ENCODE measurements at regions not wholly inside any gene's neighbourhood (a gene's known extent, or its start where the extent isn't known, plus 50 kb on each side); places are given as distances from the start of the nearest gene placed in this dataset.

DNA sequence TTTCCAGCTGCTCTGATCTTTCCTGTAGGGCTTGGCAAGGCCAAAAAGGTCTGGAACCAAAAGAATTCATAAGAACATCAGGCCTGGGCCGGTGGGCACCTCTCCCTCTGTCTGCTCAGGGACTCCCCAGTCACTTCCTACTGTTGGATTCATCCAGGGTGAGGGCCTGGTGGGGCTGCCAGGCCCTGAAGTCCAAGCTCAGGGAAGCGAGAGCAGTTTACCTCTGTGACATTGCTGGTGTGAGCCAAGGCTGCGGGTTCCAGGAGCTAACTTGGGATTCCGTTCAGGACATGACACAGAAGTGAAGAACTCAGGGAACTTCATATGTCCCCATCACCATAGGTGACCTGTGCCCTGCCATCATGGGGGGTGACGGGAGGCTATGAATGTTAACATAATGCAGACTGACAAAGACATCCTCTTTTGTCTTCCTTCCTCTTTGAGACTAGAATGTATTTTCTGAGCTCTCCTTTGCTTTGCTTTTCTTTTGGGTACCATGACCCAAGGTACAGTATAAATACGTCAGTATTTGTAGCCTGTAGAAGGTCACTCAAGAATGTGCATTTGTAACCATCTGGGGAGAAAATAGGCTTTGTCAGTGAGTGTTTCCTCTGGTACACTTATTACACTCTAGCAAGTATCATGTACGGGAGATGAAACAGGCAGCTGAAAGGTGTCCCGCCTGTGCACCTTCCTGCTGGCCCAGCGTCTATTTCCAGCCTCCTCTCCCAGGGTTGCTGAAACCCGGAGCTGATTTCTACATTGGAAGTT is 130.5 kb upstream of the SLC1A4 start:
- no peak for DNase-seq

DNA sequence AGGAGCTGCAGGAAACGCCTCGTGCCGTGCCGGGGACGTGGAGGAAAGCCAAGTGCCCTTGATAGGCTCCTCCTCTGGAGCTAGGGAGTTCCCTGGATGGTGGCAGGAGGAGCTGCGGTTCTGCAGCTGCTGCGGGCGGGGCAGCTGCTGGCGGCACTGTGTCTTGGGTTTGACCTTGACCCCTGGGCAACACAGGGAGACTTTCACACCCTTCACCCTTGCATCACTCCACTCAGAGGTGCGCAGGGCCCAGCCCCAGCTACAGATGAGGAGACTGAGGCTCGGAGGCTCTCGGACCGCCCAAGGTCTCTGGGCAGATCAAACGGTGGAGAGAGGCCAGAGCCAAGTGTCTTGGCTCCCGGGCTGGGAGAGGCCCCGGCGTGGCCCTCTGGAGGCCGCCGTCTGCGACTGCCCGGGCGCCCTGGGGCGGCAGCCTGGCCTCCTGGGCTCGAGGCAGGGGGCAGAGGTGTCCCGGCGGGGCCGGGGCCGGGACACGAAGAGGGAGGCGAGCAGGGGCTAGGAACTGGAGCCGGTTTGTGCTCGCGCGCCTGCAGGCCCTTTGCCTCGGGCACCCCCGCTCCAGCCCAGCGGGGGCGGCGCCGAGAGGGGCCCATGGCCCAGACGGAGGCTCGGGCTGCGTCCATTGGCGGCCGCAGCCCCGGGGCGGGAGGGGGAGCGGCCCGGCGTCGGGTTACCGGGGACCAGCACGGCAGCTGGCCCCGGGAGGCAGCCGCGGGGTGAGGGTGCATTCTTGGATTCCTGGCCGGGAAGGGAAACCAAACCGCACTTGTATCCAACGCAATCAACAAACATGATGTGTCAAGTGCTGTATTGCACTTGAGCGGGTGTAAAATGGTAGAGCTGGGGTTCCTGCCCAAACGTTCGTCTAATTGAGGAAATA is 129.6 kb upstream of the SLC1A4 start:
- DNase-seq, result peak; percentile 88

DNA sequence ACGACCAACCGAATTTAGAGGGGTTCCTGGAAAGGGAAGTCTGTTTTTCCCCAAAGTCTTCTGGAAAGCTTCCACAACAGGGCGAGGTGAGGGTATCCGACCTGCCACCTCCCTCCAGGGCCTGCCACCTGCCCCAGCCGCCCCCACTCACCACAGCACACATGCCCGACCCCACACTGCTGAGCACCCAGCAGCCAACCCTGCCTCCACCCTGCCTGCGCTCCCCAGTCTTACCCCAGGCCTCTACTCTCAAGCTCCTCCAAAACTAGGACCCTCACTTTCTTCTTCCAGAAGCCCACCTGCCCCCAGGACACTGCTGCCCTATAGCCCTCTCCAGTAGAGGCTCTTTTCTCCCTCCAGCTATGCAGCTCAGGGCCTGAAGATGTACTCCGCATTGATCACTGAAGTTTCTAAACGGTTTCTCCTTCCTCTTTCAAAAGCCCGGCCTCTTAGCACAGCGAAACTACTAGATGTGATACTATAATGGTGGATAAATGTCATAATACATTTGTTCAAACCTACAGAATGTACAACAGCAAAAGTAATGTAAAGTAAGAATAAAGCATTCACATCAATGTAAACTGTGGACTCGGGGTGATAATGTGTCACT is 128.8 kb upstream of the SLC1A4 start:
- DNase-seq, result no peak

DNA sequence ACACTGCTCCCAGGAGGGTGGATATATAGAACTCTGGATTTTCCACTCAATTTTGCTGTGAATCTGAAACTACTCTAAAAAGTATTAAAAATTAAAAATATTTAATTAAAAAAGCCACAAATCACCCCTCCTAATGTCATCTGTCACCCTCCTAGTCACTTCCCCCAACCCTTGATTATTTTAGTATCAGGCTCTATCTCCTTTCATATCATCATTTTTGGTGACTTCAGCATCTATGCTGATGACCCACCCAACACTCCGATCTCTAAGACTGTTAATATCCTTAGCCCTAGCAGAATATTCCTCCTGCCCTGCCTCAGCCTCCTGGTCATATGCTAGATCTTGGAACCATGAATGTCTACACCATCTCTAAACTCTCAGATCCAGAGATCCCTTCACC is 128.3 kb upstream of the SLC1A4 start:
- no peak for DNase-seq

DNA sequence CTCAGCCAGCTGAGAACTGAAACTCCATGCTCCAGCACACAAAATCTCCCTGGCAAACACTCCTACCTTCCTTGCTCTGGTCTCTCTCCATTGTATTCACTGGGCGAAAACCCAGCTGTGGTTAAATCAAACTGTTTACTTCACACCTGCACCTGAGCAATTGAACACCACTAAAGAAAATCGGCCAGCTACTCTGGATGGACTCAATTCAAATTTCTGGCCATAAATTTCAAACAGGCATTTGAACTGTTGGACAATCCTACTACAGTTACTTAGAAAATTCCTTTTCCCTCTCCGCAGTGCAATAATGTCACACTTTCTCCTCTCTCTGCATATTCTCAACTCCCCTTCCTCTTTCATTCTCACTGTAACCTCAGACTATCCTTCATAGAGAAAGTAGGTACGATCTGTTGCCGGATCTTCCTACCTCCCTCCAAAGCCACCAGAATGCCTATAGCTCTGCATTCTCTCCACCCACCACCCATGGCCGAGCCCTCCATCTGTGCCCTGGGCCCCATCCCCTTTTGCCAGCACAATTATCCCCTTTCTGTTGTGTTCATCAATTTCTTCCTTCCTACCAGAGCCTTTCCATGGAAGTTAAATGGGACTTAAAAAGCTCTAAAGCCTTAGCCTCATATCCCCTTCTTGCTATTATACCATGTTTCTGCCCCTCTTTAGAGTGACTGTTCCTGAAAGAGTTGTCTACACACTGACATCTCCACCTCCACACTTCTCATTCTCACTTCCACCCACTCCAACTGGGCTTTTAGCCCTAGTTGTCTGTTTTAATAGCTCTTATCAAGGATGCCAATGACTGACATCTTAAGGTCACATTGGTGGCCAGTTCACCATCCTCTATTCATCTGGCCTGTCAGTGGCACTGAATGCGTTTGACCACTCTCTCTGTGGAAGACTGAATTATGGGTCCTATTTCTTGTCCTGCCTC is 127.5 kb upstream of the SLC1A4 start:
- DNase-seq, result no peak

DNA sequence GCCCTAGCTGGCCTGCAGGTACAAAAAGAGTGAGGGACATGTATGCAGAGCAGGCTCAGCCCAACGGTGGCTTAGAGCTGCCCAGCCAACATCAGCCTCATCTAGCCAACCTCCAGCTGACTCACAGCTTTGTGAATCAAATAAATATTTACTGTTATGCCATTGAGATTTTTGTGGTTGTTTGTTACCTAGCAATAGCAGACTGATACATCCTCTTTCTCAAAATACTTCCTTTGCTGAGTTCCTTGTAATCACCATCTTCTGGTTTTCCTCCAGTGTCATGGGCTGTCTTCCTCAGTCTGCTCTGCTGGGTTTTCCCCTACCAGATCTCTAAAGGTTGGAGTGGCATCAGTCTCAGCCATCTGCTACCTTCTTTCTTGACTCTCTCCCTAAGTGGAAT is 126.6 kb upstream of the SLC1A4 start:
- DNase-seq, result no peak

DNA sequence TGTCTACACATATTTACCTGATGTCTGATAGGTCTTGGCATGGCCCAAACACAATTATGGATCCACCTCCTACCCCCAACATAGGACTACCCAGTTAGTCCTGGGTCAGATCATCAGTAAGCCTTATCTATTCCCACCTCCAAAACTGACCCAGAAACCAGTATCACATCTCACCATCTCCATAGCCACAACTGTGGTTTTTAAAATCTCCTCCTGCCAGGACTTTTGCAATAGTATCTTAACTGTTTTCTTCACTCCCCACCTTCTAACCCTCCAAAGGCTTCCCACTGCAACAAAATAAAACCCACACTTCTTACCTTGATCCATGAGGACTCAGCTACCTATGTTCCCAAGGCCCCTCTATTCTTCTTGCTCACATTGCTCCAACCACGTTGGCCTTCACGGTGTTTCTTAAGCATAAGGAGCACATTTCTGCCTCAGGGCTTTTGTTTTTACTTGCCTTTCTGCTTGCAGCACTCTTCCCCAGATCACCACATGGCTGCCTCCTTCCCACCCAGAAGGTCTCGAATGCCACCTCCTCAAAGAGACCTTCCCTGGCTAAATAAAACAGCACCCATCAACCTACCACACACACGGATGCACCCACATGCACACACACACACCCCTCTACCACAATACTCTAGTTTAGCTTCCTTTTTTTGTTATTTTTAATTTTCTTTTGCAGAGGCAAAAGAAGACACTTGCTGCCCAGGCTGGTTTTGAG is 125.9 kb upstream of the SLC1A4 start:
- no peak for DNase-seq

DNA sequence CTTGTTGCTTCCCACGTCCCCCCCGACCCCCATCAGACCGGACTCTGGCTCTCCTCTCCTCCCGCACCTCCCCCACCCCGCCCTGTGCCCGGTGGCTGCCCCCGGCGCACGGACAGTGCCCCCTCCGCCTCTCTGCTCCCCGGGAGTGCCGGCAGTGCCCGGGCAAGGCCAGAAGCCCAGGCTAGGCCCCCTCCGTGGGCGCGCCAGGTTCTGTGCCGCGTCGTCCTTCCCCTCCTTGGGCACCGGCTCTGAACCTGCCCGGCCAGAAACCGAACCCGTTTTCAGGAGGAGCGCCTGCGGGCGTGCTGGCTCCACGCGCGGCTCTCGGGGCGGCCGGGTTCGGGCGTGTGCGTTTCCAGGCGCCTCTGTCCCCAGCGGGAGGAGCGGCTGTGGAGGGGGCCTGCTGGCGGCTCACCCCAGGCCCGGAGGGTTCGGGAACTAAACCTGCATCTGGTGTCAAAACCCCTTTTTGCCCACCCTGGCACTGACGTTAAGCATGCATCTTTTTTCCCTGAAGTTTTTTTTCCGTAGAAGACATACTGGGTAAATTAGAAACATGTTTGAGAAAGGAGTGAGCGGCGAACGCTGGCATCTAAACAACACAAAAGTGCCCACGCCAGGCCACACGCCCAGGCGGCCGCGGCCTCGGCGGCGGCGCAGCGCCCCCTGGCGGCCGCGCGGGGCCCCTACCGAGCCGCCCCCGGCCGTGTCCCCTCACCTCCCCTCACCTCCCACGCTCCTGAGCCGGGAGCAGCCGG is 123.9 kb upstream of the SLC1A4 start:
- DNase-seq, result peak; percentile 31

DNA sequence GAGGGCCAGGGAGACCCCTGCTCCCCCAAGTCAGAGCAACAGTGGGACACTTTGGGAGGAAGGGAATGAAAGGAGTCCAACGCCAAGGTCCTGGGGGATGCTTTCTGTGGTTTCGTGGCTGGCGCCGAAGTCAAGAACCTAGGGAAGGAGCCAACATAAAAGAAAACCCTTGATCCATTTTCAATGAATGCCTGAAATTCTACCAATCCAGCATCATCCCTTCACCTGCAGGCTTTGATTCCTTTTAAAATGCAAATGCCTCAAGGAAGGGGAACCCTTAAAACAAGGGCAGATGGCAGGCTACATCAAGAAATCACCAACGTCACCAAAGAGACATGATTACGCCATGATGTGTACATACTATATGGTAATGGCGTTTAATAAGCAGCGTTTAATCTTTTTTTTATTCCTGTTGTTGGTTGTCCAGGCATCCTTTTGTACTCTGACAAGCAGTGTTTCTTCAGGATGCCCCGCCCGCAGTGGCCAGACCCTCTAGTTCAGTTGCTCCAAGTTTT is 123.3 kb upstream of the SLC1A4 start:
- DNase-seq, result no peak

DNA sequence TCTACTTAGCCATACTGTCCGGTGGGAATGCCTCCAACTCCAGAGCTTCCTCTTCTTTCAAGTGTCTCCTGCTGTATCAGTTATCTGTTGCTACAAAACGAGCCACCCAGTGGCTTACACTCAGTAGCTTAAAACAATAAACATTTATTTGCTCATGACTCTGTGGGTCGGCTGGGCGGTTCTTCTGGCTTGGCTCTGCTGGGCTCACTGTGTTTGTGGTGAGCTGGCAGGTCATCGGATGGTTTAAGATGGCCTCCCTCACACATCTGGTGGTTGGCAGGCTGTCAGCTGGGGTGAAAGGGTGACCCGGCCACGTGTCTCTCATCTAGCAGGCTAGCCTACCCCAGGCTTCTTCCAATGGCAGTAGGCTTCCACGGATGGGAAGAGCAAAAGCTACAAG is 122.4 kb upstream of the SLC1A4 start:
- no peak for DNase-seq

DNA sequence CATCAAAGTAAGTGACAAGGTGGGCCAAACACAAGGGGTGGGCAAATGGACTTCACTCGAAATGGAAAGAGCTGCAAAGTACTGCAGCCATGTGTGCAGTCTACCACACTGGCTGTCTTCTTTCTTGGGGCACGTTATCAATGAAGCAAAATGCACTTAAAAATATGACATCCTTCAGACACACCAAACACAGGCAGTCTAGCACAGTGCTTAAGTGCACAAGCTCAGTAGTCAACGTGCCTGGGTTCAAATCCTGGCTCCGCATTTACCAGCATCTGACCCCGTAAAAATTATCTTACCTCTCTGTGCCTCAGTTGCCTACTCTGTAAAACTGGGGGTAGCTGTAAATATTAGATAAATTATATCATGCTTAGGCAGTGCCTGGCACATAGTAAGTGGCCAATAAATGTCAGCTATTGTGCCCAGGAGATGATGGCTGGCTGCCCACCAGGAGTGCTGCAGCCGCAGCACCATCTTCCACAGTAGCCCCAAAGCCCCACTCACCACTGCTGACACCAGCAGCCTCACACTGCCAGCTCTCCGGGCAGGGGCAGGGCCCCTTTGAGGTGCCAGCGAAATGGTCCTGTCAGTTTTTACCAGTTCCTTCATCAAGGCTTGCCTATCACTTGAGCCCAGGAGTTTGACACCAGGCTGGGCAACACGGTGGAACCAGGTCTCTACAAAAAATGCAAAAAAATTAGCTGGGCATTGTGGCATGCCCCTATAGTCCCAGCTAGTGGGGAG is 121.8 kb upstream of the SLC1A4 start:
- DNase-seq, result no peak

DNA sequence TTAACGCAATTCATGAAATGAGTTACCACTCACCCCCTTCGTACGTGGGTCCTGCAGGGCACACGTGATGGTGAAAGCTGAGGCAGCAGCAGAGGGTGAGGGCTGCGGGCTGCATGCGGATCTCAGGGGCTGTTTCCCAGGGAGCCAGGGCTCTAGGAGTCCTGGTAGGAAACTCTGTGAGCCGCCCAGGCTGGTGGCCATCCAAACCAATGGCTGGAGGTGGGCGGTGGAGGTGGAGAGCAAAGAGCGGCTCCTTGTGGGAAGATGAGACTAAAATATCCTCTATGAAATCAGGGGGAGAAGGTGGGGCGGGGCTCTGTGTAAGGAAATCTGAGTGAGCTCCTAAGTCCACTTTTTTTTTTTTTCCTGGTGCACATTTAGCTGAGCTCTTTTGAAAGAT is 120.1 kb upstream of the SLC1A4 start:
- DNase-seq, result no peak

DNA sequence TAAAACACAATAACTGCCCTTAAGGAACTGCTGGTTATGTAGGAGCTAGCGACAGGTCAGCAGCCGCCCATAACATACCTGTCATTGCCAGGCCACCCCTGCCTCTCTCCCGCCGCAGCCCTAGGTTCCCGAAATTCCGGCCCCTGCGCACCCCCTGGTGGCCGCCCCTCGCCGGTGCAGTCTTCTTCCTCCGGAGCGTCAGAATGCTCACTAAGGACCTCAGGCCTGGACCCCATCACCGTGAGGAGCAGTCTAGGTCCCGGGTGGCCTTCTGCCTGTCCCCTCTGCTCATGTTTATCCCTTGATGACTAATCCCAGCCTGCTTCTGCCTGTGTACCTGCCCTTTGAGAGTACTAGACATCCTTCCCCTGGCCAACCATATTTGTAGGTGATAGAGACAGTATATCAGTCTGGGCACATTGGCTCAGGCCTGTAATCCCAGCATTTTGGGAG is 115.7 kb upstream of the SLC1A4 start:
- peak; percentile 52 for DNase-seq

DNA sequence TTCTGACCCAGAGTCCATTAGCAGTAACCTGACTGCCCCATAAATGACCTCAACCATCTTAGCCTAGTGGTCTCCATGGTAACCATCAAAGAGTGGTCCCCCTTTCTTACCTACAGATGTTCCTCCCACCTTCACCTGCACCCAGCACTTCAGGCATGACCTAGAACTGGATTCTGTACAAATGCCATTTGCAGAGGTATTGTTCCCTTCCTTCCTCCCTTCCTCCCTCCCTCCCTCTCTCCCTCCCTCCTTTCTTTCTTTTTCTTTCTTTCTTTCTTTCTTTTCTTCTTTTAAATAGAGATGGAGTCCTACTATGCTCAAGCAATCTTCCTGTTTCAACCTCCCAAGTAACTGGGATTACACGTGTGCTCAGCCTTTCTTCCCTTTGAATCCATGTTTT is 114.6 kb upstream of the SLC1A4 start:
- no peak for DNase-seq

DNA sequence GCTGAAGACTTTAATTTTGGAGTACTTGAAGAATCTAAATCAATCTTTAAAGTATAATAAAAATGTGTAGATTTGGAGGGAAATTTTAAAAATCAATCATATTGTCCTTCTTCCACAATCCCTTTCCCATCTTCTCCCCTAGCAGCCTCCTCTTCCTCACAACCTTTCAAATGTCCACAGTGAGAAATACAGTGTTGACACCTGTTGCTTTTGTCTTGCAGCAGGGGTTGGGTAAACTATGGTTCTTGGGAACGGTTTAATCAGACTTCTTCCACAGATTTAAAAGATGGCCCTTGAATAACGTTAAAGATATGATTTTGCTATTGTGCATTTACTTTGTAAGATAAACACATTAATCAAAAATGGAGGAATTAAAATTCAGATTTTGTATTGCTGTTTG is 113.8 kb upstream of the SLC1A4 start:
- no peak for DNase-seq

DNA sequence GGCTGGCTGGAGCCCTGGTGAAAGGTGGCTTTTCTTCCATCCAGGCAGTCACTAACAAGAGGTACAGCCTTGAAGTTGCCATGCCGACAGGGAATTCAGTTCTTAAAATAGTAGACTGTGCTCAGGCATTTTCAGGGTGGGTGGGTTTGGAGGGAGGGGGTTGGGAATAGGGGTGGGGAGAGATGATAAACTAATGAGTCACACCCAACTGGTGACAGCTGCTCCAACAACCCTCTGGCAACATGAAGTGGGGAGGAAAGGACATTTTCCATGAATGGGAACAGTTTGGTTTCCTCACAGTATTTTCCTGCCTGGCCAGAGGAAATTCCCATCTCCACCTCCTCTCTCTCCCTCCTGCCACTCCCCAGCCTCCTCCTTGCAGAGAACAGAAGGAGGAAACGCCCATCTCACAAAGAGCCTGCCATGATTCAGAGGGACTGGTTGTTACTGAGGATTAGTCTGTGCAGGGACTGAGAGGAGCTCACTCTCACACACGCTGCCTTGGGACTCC is 113.0 kb upstream of the SLC1A4 start:
- no peak for DNase-seq

DNA sequence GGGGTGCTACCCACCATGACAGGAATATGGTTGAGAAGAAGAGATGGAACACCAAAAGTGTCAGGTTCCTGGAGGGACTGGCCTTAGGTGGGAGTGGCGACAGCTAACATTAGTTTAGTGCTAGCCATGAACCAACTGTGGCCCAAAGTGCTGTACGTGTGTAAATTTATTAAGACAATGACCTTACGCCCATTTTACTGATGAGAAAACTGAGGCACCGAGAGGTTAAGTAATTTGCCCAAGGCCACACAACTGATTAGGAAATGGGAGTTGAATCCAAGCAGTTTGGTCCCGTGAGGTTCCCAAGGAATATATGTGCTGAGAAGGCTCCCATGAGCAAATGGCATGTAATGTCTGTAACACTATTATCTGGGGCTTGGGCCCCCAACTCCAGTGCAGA is 109.5 kb upstream of the SLC1A4 start:
- DNase-seq, result no peak

DNA sequence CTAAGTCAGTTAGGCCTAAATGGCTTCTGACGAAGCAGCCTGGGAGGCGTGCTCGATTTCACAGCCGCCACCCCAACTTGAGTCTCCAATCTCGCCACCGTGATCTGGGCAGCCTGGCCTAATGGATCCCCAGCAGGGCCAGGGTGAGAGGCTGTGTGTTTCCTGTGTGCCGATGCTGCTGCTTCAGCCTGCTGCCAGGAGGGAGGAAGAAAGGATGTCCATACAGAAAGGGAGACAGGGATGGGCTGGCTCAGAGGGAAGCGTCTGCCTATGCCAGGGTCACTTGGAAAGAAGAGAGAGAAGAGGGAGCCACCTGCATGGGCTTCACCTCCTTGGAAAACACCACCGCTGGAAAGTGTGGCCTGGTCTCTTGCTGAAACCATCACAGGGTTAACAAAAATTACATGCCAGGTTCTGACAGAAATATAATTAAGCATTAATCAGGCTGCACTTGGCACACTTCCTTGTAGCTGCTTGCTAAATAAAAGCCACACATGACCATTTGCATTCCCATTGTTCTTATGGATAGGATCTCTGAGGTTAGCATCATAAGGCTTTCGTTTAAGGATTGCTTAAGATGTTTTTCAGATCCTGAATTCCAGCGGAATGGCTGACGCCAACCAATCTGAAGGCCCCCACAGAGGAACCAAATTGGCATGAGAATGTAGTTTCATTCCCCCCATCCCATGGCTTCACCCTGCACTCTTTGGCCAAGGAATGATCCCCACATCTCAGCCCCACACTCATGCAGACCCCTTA is 108.8 kb upstream of the SLC1A4 start:
- no peak for DNase-seq

DNA sequence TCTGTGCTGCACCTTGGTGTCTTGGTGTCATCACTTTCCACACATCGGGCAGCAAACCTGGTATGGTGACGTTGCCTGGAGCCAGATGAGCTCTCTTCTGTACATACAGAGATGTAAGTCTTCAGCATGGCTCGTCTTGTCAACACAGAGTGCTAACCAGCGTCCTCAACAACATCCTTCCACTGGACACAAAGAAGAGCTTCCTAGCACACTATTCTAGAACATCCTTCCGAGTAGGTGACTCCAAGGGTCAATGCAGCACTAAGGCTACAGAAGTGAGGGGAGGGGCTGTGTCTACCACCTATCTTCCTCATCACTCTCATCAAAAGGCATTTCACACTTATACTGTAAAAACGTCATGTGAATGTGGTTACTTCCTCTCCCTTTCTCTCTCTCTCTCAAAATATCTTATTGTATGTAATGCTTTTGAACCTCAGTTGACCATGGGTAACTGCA is 108.1 kb upstream of the SLC1A4 start:
- DNase-seq, result no peak

All from NCI-H510A (cell line).